ENCODE measurements at regions not wholly inside any gene's neighbourhood (a gene's known extent, or its start where the extent isn't known, plus 50 kb on each side); places are given as distances from the start of the nearest gene placed in this dataset.
A peak's percentile ranks its signal among the peaks of the same experiment; 100 is the strongest.

DNA sequence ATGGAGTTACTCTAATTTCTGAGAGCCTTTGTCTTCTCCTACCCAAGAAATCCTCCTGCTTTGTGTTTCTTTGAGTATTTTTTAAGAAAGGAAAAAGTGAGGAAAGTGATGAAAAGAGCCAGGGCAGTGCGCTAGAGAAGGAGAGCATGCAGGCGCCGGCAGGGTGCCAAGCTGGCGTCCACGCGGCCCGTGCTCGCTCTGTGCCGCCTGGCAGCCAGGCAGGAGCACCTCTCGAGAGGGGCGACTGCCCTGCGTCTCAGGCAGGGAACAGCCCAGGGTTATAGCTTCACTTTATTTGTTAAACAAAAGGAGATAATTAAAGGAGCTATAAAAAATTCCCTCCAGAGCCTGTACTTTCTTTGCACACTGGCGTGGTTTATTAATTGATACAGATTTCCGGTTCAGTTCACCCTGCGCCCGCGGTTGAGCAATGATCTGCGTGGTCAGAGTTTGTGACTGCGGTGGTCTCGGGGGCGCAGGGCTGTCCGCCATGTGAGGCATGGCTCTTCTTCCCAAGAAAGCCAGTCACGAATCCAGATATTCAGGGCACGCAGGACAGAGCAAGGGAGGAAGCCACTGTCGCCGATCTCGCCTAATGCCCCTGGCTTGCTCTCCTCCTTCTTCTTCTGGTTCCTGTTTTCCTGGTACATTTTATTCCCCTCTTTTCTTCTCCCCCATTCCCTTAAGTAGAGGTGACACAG is 110.8 kb upstream of the PAQR3 start:
- TF ChIP-seq POLR2A (IDR thresholded peaks at IDR 0.05) = no peak
- TF ChIP-seq, protein P1, sequence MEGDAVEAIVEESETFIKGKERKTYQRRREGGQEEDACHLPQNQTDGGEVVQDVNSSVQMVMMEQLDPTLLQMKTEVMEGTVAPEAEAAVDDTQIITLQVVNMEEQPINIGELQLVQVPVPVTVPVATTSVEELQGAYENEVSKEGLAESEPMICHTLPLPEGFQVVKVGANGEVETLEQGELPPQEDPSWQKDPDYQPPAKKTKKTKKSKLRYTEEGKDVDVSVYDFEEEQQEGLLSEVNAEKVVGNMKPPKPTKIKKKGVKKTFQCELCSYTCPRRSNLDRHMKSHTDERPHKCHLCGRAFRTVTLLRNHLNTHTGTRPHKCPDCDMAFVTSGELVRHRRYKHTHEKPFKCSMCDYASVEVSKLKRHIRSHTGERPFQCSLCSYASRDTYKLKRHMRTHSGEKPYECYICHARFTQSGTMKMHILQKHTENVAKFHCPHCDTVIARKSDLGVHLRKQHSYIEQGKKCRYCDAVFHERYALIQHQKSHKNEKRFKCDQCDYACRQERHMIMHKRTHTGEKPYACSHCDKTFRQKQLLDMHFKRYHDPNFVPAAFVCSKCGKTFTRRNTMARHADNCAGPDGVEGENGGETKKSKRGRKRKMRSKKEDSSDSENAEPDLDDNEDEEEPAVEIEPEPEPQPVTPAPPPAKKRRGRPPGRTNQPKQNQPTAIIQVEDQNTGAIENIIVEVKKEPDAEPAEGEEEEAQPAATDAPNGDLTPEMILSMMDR (IDR thresholded peaks at IDR 0.05) = no peak
- H3K27me3 ChIP-seq = no peaks in the 10 kb centered on the region
- 95% methylated on average over 21 to 27 of the region's 27 CpGs for WGBS, 2 donors
- no peak overlapping the region for H3K27ac ChIP-seq
- H3K36me3 ChIP-seq = no peaks in the 10 kb centered on the region
- no peaks in the 10 kb centered on the region for H3K9me3 ChIP-seq
- intact Hi-C loops (cut with DNase I) = loop anchor here (10.0 kb wide), 1 partner anchor 525 kb away; no protein-coding TSS in a partner anchor
- H3K4me3 ChIP-seq = peak overlapping the region in 1 of 4 donors; percentile 2
- no peaks in the 10 kb centered on the region for H3K4me1 ChIP-seq
- no peak for DNase-seq

DNA sequence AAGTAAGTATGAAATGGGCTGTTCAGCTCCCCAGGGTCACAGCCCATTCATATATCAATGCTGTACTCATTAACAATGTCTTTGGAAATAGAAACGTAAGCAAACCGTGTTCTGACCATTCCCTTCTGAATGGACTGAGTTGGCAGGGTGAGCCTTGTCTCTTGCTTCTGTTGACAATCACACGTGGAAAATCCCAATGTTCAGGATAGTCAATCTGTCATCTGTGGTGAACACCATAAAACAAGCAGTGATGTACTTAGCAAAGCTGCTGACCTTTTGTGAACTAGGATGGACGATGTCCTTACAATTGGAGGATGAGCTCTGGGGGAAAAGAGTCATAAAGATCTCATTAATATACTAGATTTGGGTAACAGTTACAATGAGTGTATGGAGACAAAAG is 109.6 kb upstream of the PAQR3 start:
- Histone ChIP-seq H3K36me3 (no peaks in the 10 kb centered on the region), H3K4me3 (no peak overlapping the region), H3K27me3 (no peaks in the 10 kb centered on the region), H3K9me3 (no peaks in the 10 kb centered on the region), H3K27ac (no peak overlapping the region), H3K4me1 (no peaks in the 10 kb centered on the region)
- intact Hi-C loops (cut with DNase I) = loop anchor here (10.0 kb wide), 1 partner anchor 526 kb away; no protein-coding TSS in a partner anchor
- TF ChIP-seq, protein P1 (IDR thresholded peaks at IDR 0.05) = no peak
- TF ChIP-seq POLR2A (IDR thresholded peaks at IDR 0.05) = no peak
- WGBS, 2 donors = 69 to 78% methylated on average over 4 of the region's 4 CpGs
- DNase-seq = no peak

GRCh38 chr4:79047316-79047715 is 108.1 kb upstream of the PAQR3 start:
- Histone ChIP-seq H3K4me3 (no peak overlapping the region), H3K4me1 (no peaks in the 10 kb centered on the region), H3K27me3 (no peaks in the 10 kb centered on the region), H3K36me3 (no peaks in the 10 kb centered on the region), H3K27ac (no peak overlapping the region), H3K9me3 (no peaks in the 10 kb centered on the region)
- no peak for TF ChIP-seq POLR2A (IDR thresholded peaks at IDR 0.05)
- TF ChIP-seq, protein P1 (IDR thresholded peaks at IDR 0.05) = no peak
- 83 to 86% methylated on average over 1 of the region's 1 CpG for WGBS, 2 donors
- intact Hi-C loops (cut with DNase I) = loop anchor here (10.0 kb wide), 1 partner anchor 527 kb away; no protein-coding TSS in a partner anchor
- no peak for DNase-seq

- no peak for TF ChIP-seq POLR2A (IDR thresholded peaks at IDR 0.05)
- TF ChIP-seq, protein P1 (IDR thresholded peaks at IDR 0.05) = no peak
- no peaks in the 10 kb centered on the region for H3K27me3 ChIP-seq
- H3K27ac ChIP-seq = no peak overlapping the region
- H3K4me1 ChIP-seq = no peaks in the 10 kb centered on the region
- H3K4me3 ChIP-seq = no peak overlapping the region
- DNase-seq = no peak
- 54 to 86% methylated on average over 4 of the region's 4 CpGs for WGBS, 2 donors
- H3K9me3 ChIP-seq = no peaks in the 10 kb centered on the region
- intact Hi-C loops (cut with DNase I) = loop anchor here (10.0 kb wide), 1 partner anchor 529 kb away; no protein-coding TSS in a partner anchor
- H3K36me3 ChIP-seq = no peaks in the 10 kb centered on the region
These were observed 106.9 kb upstream of the PAQR3 start for GRCh38 chr4:79046016-79046592.

DNA sequence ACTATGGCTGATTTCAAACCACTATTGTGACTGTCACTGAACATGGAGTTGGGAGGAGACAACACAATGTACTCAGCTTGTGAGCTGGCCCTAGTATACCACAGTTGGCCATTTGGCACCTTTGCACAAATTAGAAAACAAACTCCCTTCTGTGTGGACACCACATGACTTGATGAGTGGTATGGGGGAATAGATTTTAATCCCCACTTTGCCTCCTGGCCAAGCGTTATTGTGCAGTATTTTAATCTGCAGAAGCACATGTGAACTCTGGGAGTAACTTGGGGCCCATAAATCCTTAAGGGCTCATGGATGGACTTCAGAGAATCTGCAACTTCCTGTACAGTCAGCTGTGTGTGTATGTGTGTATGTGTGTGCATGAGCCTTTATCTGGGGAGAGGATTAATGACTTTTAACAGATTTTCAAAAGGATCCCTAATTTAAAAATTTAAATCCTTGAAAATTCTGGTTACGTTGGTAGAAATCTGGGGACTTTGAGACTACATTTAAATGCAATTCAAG is 105.0 kb upstream of the PAQR3 start:
- DNase-seq = no peak
- no peak for TF ChIP-seq POLR2A (IDR thresholded peaks at IDR 0.05)
- TF ChIP-seq, protein P1 (IDR thresholded peaks at IDR 0.05) = no peak
- intact Hi-C loops (cut with DNase I) = loop anchor here (10.0 kb wide), 1 partner anchor 531 kb away; no protein-coding TSS in a partner anchor
- 93 to 94% methylated on average over 2 of the region's 2 CpGs for WGBS, 2 donors
- Histone ChIP-seq H3K27me3 (no peaks in the 10 kb centered on the region), H3K4me3 (no peak overlapping the region), H3K9me3 (no peaks in the 10 kb centered on the region), H3K4me1 (no peaks in the 10 kb centered on the region), H3K36me3 (no peaks in the 10 kb centered on the region), H3K27ac (no peak overlapping the region)

Data from esophagus squamous epithelium (tissue), 5 donors.